Stimulated activated CD4-positive, alpha-beta T cell treated with anti-CD3 and anti-CD28 coated beads, Interleukin-2, amount 100 ng/mL, for 24 hours (primary cell): ENCODE measurements at regions not wholly inside any gene's neighbourhood (a gene's known extent, or its start where the extent isn't known, plus 50 kb on each side); places are given as distances from the start of the nearest gene placed in this dataset.
A peak's percentile ranks its signal among the peaks of the same experiment; 100 is the strongest.
"Not testable (repeated sequence)": the region's sequence is repeated elsewhere in the genome, so short reads cannot be mapped to it uniquely, and the experiment has no call there.

ENCODE experiments used
- DNase-seq, 2 donors: peaks; one replicate each; pipeline ENCODE4 v3.0.0-alpha.2; 2020

DNA sequence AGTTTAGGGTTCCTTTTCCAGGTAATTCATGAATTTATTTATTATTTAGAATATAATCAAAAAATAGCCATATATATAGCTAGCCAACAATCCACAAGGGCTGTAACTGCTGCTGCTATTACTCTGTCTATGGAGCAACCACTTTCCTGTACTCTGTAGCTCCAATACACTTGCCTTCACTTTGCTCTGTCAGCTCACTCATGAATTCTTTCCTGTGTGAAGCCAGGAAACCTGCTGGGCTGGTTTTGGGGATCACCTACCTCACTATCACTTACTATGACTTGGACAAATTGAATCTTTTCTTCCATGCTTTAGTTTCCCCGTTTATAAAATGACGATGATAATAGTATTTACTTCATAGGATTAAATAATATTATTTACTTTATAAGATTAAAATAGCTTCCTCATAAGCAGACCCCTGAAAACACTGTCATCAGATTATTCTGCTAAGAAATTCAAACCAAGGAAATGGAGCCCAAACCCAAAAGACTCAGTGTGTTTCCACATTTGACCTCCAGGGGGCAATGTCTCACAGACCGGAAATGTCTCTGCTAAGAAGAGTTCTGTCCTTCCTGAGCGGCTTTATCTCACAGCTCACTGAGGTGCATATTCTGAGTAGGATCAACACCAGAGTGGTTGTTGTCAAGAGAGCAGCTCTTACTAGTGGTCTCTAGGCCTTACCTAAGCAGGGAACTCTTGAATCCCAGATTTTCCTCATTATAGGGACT is 457.1 kb downstream of the DAD1 start:
- DNase-seq, result peak; percentile 33 to 35

DNA sequence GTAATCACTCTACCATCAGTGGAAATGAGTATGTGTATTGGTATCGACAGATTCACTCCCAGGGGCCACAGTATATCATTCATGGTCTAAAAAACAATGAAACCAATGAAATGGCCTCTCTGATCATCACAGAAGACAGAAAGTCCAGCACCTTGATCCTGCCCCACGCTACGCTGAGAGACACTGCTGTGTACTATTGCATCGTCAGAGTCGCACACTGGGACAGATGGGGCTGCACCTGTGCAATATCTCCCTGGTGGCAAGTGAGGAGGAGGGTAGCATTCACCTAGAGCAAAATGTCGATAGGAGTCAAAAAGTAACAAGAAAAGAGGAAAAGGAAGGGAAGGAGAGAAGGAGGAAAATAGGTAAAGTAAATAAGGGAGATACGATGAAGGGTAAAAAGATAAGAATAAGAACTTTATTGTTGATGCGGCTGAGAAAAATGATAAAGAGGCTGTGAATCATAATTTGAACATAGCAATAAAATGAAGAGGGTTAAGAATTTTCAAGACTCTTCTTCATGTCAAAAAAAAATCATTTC is 450.5 kb upstream of the OR4E1 start:
- no peak for DNase-seq

DNA sequence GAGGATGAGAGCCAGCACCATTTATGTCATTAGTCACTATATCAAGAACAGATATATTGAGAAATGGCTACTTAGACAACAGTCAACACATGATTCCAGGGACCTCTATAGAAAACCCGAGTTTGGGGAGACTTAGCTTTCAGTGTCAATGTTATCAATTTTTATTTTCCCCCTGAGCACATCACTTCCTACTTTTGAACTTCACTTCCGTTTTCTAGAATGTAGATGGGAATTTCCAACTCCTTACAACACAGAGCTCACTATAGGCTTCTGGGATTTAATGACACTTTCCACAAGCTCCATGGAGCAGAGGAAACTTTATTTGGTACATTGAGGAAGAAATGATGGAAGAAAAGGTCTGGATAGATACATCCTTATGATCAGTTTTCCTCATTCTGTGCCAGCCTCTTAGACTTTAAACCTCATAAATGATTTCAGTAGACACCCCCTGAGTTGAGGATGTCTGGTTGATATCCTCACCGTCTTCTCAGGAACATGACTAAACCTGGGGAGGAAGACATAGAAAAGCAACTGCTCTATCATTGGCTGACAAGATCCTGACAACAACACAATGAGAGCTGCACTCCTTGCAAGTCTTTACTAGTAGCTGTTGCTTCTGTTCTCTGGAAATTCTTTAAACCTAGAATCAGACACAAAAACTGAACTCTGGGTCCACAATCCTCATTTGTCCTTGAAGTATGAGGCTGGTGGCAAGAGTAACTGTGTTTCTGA is 449.4 kb upstream of the OR4E1 start:
- no peak for DNase-seq

DNA sequence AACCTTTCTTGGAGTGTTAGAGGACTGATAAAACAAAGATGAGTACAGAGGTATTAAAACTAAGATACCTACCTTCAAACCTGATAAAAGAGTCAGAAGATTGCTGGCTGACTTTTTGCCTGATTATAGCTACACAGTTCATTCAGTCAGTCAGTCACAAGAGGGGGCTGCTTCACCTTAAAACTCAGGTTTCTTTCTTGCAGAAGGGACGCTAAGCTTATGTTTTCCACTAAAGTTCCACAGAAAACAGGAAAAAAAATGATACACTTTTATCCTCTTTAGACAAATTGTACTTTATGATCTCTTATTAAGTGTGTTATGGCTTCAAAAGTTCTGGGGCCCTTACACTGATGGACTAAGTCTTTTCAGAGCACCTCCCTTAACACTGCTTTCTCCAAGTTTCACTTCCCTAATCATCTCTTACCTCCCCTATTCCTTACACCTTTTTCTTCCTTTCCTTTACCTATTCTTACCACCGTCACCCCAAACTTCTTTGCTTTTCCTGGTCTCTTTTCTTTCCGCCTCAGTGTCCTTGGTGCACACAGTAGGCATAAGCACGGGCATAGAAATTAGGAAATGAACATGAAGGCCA is 448.7 kb upstream of the OR4E1 start:
- DNase-seq, result no peak

DNA sequence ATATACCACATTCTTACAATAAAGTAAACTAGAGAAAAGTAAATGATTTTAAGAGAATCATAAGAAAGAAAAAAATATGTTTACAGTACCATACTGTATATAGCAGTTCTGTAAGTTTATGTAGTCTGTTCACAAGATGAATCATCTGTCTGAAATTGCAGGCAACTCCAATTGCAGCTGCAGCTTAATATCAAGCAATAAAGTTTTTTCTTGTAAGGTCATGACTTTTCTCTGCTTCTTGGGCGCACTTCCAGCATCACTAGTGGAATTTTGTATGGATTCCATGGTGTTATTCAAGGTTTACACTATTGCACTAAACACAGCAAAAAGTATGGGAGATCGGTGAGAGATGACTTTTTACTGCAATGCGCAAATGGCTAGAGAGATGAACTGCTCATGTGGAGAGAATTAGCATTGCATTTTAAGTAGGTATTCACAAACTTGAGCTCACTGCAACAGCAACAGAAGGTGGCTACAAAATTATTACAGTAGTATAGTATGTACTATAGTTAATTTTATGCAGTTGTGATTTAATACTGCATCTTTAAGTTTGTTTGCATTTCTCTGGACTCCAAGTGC is 445.4 kb upstream of the OR4E1 start:
- no peak for DNase-seq

DNA sequence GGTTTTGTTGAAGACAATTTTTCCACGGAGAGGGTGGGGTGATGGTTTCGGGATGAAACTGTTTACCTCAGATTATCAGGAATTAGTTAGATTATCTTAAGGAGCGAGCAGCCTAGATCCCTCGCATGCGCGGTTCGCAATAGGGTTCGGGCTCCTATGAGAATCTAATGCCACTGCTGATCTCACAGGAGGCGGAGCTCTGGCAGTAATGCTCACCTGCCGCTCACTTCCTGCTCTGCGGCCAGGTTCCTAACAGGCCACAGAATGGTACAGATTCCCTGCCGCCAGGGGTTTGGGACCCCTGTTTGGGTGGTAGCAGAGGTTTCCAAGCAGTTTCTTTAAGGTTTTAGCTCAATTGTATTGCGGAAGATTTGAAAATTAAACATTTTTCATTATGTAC is 439.8 kb upstream of the OR4E1 start:
- DNase-seq, result peak in 1 of 2 donors; percentile 6

DNA sequence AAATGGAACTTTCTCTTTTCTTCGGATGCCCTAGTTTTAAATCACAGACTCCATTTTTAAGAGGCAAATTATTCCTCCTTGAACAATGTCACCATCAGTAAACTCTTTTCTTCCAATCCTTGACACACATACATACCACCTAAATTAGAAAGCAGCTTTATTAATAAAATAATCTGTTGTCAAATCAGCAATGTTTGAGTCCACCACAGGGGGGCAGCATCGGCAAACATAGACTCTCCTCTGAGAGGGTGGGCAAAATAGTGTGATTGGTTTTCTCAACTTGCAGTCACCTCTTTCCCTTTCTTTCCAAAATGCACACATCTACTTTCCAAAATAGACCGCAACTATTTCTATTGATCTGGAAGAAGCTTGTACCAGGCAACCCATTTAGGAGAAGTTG is 438.4 kb upstream of the OR4E1 start:
- DNase-seq, result peak; percentile 53 to 65

DNA sequence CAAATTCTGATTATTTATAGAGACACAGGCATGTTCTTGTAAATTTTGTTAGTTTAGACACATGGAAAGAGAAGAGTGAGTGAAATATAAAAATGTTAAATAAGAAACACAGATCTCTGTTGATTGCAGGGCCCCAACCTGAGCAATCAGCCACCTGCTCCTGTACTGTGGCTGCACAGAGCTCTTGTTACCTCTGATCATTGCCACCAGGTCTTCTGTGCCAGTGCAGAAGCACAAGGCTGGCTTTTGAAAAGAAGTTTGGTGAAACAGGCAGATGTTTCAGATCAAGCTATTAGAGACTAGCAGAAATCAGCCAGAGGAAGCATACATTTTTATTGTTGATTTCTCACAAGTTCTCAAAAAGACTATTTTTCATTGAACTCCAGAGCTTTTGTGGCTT is 434.1 kb upstream of the OR4E1 start:
- DNase-seq, result no peak

DNA sequence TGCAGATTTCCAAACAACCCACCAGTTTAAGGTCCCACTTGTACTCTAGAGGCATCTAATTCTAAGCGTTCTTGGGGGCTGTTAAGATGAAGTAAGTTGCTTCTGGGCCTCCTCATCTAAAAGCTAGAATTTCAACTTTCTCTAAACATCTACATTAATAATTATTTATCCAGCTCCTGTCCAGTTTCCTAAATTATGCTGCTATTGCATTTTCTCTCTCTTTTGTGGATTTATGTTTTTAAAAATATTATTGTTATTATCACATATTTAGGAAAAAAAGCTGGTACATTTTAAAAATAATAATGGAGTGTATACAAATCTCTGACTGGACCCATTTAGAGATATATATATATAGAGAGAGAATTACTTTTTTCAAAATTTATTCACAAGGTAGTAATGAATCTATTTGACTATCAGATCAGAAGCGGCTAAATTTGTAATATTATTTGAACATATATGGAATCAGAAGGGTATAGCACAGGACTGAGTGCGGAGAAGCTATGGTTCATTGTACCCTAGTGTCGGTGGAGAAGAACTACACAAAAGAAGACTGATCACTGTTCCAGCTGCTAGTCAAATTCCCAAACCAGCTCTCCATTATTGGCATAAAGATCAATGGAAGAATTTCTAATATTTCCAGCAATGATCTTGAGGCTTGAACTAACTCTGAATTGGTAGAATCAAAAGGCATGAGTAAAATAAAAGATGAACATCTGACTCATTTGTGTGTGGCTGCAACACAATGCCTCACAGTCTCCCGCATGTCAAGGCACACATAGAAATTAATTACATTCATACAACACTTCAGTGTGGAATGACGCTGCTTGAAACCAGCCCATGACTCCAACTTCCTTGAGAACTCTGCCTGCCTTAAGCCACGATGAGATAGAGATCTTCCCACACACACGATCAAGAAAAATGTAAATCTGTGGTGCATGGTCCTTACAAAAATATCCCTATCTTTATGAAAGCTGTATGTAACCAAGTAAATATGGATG is 433.4 kb upstream of the OR4E1 start:
- no peak for DNase-seq

DNA sequence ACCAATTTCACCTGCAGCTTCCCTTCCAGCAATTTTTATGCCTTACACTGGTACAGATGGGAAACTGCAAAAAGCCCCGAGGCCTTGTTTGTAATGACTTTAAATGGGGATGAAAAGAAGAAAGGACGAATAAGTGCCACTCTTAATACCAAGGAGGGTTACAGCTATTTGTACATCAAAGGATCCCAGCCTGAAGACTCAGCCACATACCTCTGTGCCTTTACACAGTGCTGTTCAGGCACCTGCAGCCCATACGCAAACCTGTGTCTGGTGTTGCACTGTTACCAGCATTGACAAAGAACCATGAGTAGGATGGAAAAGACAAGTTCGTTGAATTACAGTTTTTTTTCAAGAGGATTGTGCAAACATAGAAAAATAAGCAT is 432.0 kb upstream of the OR4E1 start:
- no peak for DNase-seq

DNA sequence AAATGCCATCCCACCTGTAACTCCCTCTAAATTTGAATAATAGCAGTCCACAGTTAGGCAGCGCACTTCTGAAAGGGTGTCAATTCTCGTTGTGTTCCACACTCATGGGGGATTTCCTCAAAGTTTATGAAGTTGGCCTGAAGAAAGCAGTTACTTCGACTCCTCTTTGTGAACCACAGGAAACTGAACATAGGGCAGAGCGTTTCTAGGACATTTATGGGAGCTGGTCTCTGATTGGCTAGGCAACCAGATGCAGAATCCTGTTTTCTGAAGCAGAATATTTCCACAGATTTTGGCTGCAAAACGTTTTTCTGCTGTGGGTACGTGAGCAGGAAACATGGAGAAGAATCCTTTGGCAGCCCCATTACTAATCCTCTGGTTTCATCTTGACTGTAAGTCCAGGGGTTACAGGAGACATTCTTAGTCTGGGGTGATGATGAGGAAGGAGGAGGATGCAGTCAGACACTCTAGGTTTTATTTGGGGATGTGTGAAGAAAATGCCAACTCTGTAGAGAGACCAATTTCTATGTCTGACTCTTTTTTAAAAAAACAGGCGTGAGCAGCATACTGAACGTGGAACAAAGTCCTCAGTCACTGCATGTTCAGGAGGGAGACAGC is 431.5 kb upstream of the OR4E1 start:
- DNase-seq, result no peak

DNA sequence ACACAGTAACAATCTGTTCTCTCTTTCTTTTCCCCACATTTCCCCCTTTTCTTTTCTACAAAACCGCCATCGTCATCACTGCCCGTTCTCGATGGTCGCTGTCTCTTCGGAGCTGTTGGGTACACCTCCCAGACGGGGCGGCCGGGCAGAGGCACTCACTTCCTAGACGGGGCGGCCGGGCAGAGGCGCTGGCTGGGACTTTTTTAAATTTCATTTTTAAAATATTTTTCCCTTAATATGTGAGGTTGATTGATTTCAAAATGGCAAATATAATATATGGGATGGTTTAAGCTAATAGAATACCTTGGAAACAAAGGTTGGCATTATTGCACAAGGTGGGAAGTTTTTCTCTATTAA is 427.1 kb upstream of the OR4E1 start:
- DNase-seq, result not testable (repeated sequence)

DNA sequence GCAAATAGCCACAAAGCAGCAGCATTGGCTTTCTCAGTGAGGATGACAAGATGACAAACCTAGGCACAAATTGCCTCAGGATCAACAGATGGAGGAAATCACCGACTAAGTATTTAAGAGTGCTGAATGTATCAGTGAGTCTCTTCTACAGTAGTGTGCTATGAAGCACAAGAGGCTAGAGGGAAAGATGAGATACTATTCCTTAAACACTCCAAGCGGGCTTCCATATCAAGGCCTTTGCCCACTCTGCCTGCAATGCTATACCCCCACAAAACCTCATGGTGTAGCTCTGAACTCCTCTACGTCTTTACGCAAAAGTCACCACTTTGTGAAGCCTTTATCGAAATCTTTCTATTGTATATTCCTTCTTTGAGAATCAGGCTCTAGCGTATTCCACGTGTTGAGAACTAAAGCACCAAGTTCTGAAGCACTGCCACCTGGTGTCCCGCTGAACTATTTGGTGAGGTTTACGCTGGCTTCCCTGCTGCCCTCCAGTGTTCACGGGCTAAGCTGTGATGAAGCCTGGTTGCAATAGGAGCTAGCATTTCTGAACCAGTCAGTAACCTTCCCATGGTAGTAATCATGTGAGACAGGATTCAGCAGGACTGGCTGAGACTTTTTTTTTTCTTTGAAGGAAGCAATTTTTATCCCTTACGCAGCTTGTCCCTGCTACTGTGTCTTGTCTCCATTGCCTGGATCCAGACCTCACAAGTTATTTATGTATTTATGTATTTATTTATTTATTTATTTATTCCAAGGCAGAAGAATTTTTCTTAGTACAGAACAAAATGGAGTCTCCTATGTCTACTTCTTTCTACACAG is 426.5 kb upstream of the OR4E1 start:
- peak; percentile 50 for DNase-seq

DNA sequence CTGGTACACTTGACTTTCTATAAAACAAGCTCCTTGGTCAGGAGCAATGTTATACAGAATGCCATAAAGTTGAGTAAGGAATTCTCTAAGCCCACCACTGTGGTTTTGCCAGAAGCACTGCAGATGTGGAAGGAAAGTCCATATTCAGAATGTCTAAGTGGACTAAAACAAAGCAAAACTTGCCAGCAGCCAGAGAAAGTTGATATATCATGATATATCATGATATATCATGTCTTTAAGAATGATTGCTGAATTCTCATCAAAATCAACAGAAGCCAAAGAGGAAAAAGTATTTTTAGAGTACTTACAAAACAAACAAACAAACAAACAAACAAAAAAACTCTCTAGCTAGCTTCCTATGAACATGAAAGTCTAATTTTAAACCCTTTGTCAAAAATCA is 424.8 kb upstream of the OR4E1 start:
- DNase-seq, result no peak

DNA sequence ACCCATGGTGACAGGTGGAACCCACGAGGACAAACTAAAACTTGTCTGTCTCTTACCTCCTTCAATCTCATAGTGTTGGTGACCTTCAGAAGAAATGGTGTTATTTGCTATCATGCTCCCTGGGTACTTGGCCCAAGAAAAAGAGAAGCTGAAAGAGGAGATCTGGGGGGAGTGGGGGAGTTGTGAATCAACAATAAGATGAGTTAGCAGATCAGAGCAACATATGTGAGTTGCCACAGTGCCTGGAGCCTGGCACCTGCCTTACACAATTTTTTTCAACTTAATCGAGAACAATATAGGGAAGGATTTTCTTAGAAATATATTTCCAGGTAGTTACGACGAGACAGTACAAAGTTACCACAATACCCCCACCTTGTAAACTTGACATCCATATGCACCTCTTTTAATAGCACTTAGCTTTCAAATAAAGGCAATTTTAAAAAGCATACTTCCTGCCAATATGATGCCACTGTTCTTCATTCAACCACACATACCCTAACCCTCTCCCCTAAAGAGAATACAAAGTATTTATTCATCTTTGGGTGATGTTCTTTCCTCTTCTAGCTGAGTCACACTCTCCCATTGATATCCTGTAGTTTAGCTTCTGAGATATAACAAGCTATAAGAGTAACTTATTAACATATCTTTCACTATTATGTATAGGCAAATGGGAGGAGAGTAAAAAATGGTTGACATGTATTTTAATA is 424.1 kb upstream of the OR4E1 start:
- no peak for DNase-seq

DNA sequence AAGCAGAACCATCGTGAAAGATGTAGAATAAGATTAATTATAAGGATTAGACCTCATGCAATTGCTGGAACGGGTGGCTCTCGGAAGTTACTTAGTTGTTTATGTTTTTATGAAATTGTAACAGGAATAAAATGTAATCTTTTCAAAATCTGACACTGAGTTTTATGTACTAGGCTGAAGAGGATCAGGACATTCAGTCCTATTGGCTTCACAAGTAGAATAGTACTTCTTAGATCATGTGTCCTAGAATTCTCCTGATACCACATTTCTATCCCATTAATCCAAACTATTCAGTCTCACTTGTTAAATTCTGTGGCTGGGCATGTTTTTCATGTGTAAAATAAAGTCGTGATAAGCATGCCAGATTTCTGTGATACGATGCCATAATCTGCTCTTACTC is 423.5 kb upstream of the OR4E1 start:
- DNase-seq, result no peak

DNA sequence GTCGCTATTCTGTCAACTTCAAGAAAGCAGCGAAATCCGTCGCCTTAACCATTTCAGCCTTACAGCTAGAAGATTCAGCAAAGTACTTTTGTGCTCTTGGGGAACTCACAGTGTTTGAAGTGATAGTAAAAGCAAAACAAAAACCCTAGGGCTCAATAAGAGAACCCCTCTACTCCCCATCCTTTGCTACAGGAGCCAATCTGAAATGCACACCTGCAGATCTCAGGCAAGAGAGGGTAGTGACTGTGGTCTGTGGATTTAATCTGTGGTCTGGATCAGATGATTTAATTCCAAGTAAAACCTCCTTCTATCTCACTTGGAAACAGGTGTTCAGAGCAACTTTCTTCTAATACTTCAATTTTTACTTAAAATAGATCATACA is 422.9 kb upstream of the OR4E1 start:
- no peak for DNase-seq

DNA sequence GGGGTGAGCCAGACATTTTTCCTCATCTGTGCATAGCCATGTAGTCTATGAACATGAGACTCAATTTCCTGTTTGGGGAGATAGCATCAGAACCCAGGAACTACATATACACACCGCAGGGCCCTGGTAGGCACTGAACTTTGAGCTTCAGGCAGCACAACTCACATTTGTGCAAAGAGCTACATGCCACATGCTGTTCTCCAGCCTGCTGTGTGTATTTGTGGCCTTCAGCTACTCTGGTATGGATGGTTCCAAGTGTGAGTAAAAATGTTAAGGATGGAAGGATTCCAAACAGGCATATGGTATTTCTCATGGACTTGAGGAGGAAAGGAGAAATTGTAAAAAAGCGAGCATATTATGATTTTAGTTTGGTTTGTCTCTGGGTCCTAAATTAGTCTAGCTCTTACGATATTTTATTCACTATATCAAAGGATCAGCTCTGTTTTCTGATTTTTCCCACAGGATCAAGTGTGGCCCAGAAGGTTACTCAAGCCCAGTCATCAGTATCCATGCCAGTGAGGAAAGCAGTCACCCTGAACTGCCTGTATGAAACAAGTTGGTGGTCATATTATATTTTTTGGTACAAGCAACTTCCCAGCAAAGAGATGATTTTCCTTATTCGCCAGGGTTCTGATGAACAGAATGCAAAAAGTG is 422.4 kb upstream of the OR4E1 start:
- DNase-seq, result no peak

DNA sequence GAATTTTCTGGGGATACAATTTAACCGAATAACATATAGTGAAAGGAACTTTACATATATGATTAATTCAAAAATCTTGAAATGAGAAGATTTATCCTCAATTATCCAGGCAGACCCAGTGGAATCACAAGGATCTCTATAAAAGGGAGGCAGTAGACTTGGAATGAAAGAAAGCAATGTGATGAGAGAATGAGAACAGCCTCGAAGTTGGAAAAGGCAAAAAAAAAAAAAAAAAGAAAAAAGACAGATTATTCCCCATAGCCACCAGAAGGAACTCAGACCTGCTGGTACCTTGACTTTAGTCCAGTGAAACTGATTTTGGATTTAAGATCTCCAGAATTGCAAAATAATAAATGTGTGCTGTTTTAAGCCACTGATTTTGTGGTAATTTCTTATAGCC is 416.3 kb upstream of the OR4E1 start:
- DNase-seq, result no peak
